Myocyte (in vitro differentiated cells): ENCODE measurements at regions not wholly inside any gene's neighbourhood (a gene's known extent, or its start where the extent isn't known, plus 50 kb on each side); places are given as distances from the start of the nearest gene placed in this dataset.
"Not testable (repeated sequence)": the region's sequence is repeated elsewhere in the genome, so short reads cannot be mapped to it uniquely, and the experiment has no call there.

ENCODE experiments used
- DNase-seq: peaks from one replicate; pipeline ENCODE4 v3.0.0-alpha.2; 2012; ENCODE audit warnings: low read depth

DNA sequence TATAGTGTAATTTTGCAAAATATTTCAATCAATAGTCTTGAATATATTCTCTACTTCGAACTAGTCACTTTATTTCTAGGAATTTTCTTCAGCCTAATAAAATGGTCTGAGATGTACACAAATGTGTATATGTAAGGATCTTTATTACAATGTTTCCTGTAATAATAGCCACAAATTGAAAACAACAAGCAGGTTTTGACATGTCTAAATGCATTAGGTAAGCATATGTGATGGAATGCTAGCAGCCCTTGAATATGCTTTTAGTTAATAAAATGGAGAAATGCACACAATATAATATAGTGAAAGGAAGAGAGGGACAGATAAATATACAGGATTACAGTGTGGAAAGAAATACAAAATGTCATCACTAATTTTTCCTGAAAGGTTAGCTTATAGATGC is 196.5 kb upstream of the IRX5 start:
- DNase-seq, result no peak

DNA sequence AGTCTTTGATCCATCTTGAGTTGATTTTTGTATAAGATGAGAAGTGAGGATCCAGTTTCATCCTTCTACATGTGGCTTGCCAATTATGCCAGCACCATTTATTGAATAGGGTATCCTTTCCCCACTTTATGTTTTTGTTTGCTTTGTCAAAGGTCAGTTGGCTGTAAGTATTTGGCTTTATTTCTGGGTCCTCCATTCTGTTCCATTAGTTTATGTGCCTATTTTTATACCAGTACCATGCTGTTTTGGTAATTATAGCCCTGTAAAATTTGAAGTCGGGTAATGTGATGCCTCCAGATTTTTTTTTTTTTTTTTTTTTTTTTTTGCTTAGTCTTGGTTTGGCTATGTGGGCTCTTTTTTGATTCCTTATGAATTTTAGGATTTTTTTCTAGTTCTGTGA is 203.0 kb upstream of the IRX5 start:
- not testable (repeated sequence) for DNase-seq

- DNase-seq, result no peak
These were observed 206.2 kb upstream of the IRX5 start for GRCh38 chr16:54724346-54724925.

- no peak for DNase-seq
These were observed 208.4 kb upstream of the IRX5 start for GRCh38 chr16:54722210-54722676.

GRCh38 chr16:54720259-54720658 is 210.4 kb upstream of the IRX5 start:
- DNase-seq, result no peak

- DNase-seq, result no peak
These were observed 211.0 kb upstream of the IRX5 start for GRCh38 chr16:54719624-54720023.

DNA sequence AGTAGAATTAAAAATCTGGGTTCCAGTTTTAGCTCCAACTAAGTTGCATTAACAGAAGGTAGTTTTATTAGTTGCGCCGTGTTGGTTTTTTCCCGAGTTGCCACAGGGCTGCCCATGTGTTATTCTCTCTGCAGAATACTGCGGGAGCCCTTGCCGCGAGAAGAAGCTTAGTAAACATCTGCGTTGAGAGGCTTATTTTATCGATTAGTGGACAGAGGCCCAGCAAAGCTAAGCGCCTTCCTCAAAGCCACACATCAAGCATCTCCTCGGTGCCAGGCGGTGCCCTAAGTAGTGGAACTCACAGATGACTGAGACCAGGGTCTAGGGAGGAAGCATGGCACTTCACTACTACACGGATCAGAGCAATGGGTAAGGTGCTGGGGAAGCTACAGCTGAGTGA is 212.3 kb upstream of the IRX5 start:
- DNase-seq, result no peak

DNA sequence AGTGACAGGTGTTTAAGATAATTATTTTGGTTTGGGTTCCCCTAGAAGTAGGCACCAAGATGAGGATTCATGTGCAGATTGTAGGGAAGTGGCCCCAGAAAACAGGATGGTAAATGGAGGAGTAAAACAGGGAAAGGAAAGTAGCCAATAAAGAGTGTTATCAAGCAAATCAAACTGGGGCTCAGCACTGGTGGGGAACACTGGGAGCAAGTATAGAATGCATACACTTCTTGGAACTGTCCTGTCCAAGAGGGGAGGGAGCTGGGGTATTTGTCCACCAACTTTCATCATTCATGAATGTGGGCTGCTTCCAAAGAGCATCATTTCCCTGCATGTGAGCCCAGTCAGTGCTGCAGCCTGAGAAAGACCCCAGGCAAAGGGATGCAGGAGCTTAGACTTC is 215.7 kb upstream of the IRX5 start:
- DNase-seq, result no peak

GRCh38 chr16:54712866-54713265 is 217.8 kb upstream of the IRX5 start:
- no peak for DNase-seq

- DNase-seq, result no peak
These were observed 222.9 kb upstream of the IRX5 start for GRCh38 chr16:54707813-54708212.

DNA sequence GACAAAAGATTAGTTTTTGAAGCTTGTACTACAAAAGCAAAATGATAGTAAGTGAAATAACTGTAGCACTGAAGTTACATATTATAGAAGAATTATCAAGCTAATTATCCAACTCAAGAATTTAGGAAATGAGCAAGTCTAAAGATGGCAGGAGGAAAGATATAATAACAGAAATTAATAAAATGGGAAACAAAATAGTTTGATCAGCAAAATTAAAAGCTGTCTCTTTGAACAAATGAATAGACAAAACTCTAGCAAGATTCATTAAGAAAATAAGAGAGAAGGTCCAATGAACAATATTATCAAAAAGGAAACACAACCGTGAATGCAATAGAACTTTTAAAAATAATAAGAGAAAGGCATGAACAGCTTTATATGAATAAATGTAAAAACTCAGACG is 224.3 kb upstream of the IRX5 start:
- no peak for DNase-seq

- DNase-seq, result no peak
These were observed 227.3 kb upstream of the IRX5 start for GRCh38 chr16:54703339-54703738.

DNA sequence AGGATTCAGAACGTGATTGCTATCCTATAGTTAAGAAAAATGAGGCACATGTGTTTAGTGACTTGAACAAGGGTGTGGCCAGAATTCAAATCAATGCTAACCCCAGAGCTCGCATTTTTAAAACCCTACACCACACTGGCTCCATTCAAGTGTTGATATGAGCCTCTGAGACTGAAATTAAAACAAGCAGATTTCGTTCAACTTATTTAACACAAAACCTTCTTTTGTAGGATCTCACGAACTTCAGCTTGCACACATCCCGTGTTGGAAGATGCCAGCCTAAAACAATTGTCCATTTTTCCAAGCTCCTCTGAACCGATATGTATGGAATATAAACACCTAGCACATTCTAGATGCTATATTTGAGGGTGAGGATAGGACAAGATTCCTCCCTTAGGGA is 231.0 kb upstream of the IRX5 start:
- DNase-seq, result no peak

- DNase-seq, result no peak
These were observed 233.0 kb upstream of the IRX5 start for GRCh38 chr16:54697677-54698076.

GRCh38 chr16:54696970-54697369 is 233.7 kb upstream of the IRX5 start:
- no peak for DNase-seq

DNA sequence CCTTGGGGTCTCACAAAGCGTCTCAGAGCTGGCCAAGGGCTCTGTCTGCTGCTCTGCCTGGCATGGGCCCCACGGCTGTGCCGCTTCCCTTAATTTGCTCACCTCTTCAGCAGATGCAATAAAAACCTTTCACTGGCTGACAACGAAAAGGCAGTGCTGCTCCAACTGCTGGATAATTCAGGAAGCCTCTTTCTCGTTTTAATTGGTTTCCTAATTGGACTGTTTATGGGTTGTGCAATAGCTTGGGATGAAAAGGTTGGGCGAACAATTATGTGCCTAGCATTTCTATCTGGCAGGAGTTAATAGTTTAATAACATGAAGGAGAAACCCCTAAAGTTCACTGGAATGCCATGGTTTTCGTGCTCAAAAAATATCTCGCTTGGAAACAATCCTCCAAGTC is 234.1 kb upstream of the IRX5 start:
- no peak for DNase-seq

DNA sequence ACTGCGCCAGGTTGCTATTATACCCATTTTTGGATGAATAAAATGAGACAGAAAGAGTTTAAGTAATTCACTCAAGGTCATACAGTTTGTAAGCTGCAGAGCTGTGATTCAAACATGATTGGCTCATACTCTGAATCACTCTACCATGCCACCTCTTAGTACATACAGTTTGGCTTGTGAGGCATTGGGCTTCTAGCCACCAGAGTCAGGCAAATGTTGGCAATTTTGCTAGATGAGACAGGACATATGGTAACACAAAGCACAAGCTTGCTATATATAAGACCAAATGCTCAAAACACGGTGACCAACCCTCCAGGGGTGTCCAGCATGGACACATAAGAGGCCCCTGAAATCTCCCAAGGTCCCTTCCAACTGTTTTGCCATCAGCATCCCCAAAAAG is 236.0 kb upstream of the IRX5 start:
- DNase-seq, result no peak

DNA sequence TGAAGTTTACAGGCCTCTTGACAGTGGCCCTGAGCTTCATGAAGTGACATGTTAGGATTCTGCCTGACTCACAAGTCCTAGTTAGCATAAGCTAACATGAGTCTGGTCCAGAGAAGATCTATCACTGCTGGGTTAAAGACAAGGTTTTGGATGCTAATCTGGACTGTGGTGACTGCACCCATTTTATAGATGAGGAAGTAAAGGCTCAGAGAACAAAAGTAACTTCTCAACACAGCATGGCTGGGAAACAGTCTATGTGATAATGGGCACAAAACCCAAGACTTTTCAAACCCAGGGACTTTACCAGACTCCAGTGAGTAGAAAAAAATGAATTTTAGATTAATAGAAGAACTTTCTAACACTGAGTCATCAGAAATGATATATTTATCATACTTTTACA is 236.8 kb upstream of the IRX5 start:
- no peak for DNase-seq

DNA sequence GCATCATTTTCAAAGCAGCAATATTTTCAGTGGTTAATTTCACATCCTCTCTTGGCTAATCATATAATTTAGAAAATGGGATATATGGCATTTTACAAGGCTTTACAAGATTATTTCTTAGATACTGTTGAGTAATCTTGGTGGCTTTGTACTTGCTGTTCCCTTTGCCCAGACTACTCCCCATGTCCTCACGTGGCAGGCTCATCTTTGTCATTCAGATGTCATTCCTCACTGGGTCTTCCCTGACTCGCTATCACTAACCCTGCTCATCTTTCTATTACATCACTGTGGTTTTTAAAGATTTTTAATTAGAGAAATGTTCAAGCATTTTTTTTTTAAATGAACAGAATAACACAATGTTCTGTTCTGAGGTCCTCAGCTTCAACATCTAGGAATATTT is 240.0 kb upstream of the IRX5 start:
- DNase-seq, result no peak

- no peak for DNase-seq
These were observed 240.4 kb upstream of the IRX5 start for GRCh38 chr16:54690306-54690705.

DNA sequence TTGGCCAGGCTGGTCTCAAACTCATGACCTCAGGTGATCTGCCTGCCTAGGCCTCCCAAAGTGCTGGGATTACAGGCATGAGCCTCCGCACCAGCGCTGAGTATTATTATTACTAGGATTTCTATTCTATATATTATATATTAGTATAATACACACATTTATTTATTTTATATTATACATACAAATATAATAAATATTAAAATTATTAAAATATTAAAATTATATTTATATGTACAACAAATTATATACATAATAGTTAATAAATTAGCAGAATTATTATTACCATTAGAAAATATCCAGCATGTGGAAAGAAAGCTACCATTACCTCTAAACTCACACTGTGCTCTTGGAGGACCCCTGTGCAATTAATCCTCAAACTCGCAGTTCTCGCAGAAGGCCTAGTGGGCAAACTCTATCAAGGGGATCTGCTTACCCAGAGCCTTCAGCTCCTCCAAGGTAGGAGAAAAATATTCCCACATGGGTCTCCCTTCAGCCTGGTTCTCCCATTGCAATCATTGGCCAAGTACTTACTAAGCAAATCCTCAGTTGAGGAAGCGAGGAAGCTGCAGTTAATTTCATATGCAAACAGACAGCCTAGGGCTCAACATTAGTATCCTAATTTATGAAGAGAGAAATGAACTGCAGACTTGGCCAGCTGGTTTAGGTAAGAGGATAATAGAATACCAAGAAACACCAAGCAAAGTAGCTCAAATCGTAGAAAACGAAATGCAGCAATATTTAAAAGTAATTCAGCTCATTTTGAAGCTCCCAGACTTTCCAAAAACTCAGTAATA is 241.4 kb upstream of the IRX5 start:
- no peak for DNase-seq

DNA sequence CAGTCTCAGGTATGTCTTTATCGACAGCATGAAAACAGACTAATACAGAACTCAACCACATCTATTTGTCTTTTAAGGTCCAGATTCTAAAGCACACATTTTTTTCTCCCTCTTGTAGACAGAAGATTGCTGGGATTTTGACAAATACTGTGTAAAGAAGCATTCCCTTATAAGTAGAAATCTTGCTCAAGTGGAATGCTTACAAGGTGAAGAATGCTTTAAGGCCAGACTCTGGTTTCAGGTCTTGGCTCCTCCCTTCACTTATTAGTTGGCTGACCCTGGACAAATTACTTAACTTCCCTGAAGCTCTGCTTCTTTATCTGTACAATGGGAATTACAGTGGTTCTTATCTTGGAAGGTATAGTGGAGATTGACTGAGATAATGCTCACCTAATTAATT is 242.3 kb upstream of the IRX5 start:
- DNase-seq, result no peak
